HTR-8/SVneo (cell line): ENCODE measurements at regions not wholly inside any gene's neighbourhood (a gene's known extent, or its start where the extent isn't known, plus 50 kb on each side); places are given as distances from the start of the nearest gene placed in this dataset.
"Not testable (repeated sequence)": the region's sequence is repeated elsewhere in the genome, so short reads cannot be mapped to it uniquely, and the experiment has no call there.

ENCODE experiments used
- DNase-seq: peaks from one replicate; pipeline ENCODE4 v3.0.0; 2011; ENCODE audit warnings: low spot score, mixed read lengths; ENCODE audit not compliant: insufficient read length
- FAIRE-seq: peaks from 2 replicates; lab custom pipeline; 2011; peaks lifted over from hg19 to GRCh38; lab: Jason Lieb, UNC

GRCh38 chr13:89322466-89322865 is 1651.3 kb downstream of the SLITRK5 start:
- DNase-seq (no peak), FAIRE-seq (no peak)

- FAIRE-seq (no peak), DNase-seq (no peak)
Measured at GRCh38 chr13:89324582-89324981, 1653.4 kb downstream of the SLITRK5 start.

- DNase-seq, result no peak
- FAIRE-seq, result no peak
Measured at GRCh38 chr13:89343165-89343564, 1672.0 kb downstream of the SLITRK5 start.

GRCh38 chr13:89352384-89352783 is 1681.2 kb downstream of the SLITRK5 start:
- no peak for DNase-seq
- FAIRE-seq, result no peak

- FAIRE-seq, result no peak
- DNase-seq, result no peak
Measured at GRCh38 chr13:89361909-89362308, 1690.7 kb downstream of the SLITRK5 start.

- no peak for DNase-seq
Measured at GRCh38 chr13:89363144-89363543, 1692.0 kb downstream of the SLITRK5 start.

GRCh38 chr13:89372193-89372592 is 1701.0 kb downstream of the SLITRK5 start:
- FAIRE-seq (no peak), DNase-seq (no peak)

More at GRCh38 chr13:89363144-89363543, 1692.0 kb downstream of the SLITRK5 start:
- FAIRE-seq, result no peak

- FAIRE-seq, result no peak
- DNase-seq, result no peak
Measured at GRCh38 chr13:89375839-89376238, 1704.7 kb downstream of the SLITRK5 start.

GRCh38 chr13:89380101-89380500 is 1708.9 kb downstream of the SLITRK5 start:
- FAIRE-seq (no peak), DNase-seq (no peak)

GRCh38 chr13:89382981-89383380 is 1711.8 kb downstream of the SLITRK5 start:
- FAIRE-seq, result no peak
- no peak for DNase-seq

- FAIRE-seq (no peak), DNase-seq (no peak)
Measured at GRCh38 chr13:89383891-89384290, 1712.7 kb downstream of the SLITRK5 start.

- no peak for DNase-seq
- FAIRE-seq, result no peak
Measured at GRCh38 chr13:89393758-89394304, 1722.7 kb downstream of the SLITRK5 start.

GRCh38 chr13:89401264-89401675 is 1730.1 kb downstream of the SLITRK5 start:
- peak; percentile 5 for DNase-seq
- FAIRE-seq, result no peak

GRCh38 chr13:89402211-89402610 is 1731.0 kb downstream of the SLITRK5 start:
- FAIRE-seq (no peak), DNase-seq (no peak)

- not testable (repeated sequence) for FAIRE-seq, DNase-seq
Measured at GRCh38 chr13:89406096-89406495, 1734.9 kb downstream of the SLITRK5 start.

- no peak for DNase-seq
- no peak for FAIRE-seq
Measured at GRCh38 chr13:89407357-89407756, 1736.2 kb downstream of the SLITRK5 start.

GRCh38 chr13:89432997-89433396 is 1761.8 kb downstream of the SLITRK5 start:
- DNase-seq, result no peak
- no peak for FAIRE-seq

GRCh38 chr13:89434624-89435023 is 1763.5 kb downstream of the SLITRK5 start:
- peak; percentile 4 for DNase-seq
- not testable (repeated sequence) for FAIRE-seq

GRCh38 chr13:89454681-89455080 is 1783.5 kb downstream of the SLITRK5 start:
- FAIRE-seq (no peak), DNase-seq (no peak)

GRCh38 chr13:89455225-89455624 is 1784.1 kb downstream of the SLITRK5 start:
- FAIRE-seq (no peak), DNase-seq (no peak)

- FAIRE-seq, result no peak
- no peak for DNase-seq
Measured at GRCh38 chr13:89455741-89456140, 1784.6 kb downstream of the SLITRK5 start.

- DNase-seq (peak; percentile 17), FAIRE-seq (no peak)
Measured at GRCh38 chr13:89457977-89458376, 1786.8 kb downstream of the SLITRK5 start.
